Stomach (tissue), 8 donors: ENCODE measurements at regions not wholly inside any gene's neighbourhood (a gene's known extent, or its start where the extent isn't known, plus 50 kb on each side); places are given as distances from the start of the nearest gene placed in this dataset.

ENCODE experiments used
- DNase-seq, 2 donors: peaks; one replicate each; pipeline versions ENCODE4 v3.0.0 to v3.0.0-alpha.2; 2013 to 2019
- H3K27ac ChIP-seq, 5 donors: fragments of 200-600 bp in 4 of 5; sonication (generic) in 4 of 5; one replicate each; pipeline ENCODE4 v1.5.1; 2013 to 2019; ENCODE audit warnings: mild to moderate bottlenecking in 1 of 5, moderate library complexity in 1 of 5
- H3K27me3 ChIP-seq, 3 donors: fragments of 200-600 bp; sonication (generic); one replicate each; pipeline ENCODE4 v1.5.1; 2017 to 2019; ENCODE audit warnings: mixed run types in 1 of 3
- H3K36me3 ChIP-seq, 4 donors: fragments of 200-600 bp; sonication (generic); 1 replicate in 3 of 4; 2 replicates in 1 of 4; pipeline ENCODE4 v1.5.1; 2016 to 2019
- H3K4me1 ChIP-seq, 4 donors: fragments of 200-600 bp; sonication (generic); one replicate each; pipeline ENCODE4 v1.5.1; 2016 to 2019
- H3K4me3 ChIP-seq, 4 donors: fragments of 200-600 bp; sonication (generic) in 3 of 4; one replicate each; pipeline ENCODE4 v1.5.1; 2016 to 2019; ENCODE audit warnings: mild to moderate bottlenecking in 1 of 4
- H3K9me3 ChIP-seq, 4 donors: fragments of 200-600 bp; sonication (generic); one replicate each; pipeline ENCODE4 v1.5.1; 2016 to 2019
- CTCF ChIP-seq, 7 experiments: fragments of 450-650 bp in 4 of 7; fragments of 200-600 bp in 3 of 7; sonication (generic) in 3 of 7; IDR thresholded peaks; one replicate each; pipeline ENCODE4 v1.5.1; 2016 to 2019; ENCODE audit warnings: antibody characterized with exemption in 7 of 7, control low read depth in 2 of 7, mild to moderate bottlenecking in 1 of 7
- EP300 ChIP-seq: sonication (generic); formaldehyde crosslinking; IDR thresholded peaks from one replicate; pipeline ENCODE4 v1.6.1; 2017; ENCODE audit warnings: antibody characterized with exemption
- POLR2A ChIP-seq, 4 donors: fragments of 450-650 bp; IDR thresholded peaks; one replicate each; pipeline ENCODE4 v1.6.1; 2016; ENCODE audit warnings: antibody characterized with exemption in 4 of 4, control low read depth in 2 of 4, mild to moderate bottlenecking in 1 of 4, moderate library complexity in 1 of 4
- POLR2AphosphoS5 ChIP-seq, 3 donors: sonication (generic); formaldehyde crosslinking; IDR thresholded peaks; one replicate each; pipeline ENCODE4 v1.6.1; 2016; ENCODE audit warnings: antibody characterized with exemption in 3 of 3
- WGBS, 5 donors: extraction: QIAGEN DNeasy Blood & Tissue Kit in 3 of 5; methylation state at CpG; one replicate each; pipeline versions ENCODE4 v1.1.5 to v1.1.7; 2013 to 2018; 5-methylcytosine and 5-hydroxymethylcytosine counted together
- intact Hi-C: fragments of 100-400 bp; cut with DNase I; formaldehyde crosslinking; loops from one replicate; pipeline ENCODE4 v1.15.1; 2023; ENCODE audit warnings: low total_unique reads
- donor health status: healthy with polysubstance abuse.
- donor health status: Bipolar disorder and iron deficiency.
- donor health status: healthy.

- intact Hi-C loops = no loop called here
- 66 to 81% (median 66%) methylated on average over 4 of the region's 4 CpGs for WGBS, 5 donors
Measured at GRCh38 chr4:10315638-10316037, 141.6 kb downstream of the ZNF518B start.

GRCh38 chr4:10312568-10312967 lies 144.7 kb downstream of the ZNF518B start:
- 90 to 94% (median 91%) methylated on average over 3 of the region's 3 CpGs for WGBS, 5 donors
- Histone ChIP-seq H3K4me3 (no peak overlapping the region), H3K9me3 (no peaks in the 10 kb centered on the region), H3K4me1 (no peaks in the 10 kb centered on the region), H3K27me3 (no peaks in the 10 kb centered on the region), H3K27ac (no peak overlapping the region), H3K36me3 (no peaks in the 10 kb centered on the region)
- DNase-seq = no peak
- intact Hi-C loops = no loop called here
- TF ChIP-seq POLR2AphosphoS5 (IDR thresholded peaks at IDR 0.05) (no peak), POLR2A (IDR thresholded peaks at IDR 0.05) (no peak), EP300 (no peak), CTCF (IDR thresholded peaks at IDR 0.05) (no peak)

More at GRCh38 chr4:10315638-10316037, 141.6 kb downstream of the ZNF518B start:
- TF ChIP-seq EP300 = no peak
- TF ChIP-seq CTCF (IDR thresholded peaks at IDR 0.05) = no peak
- no peak for TF ChIP-seq POLR2A (IDR thresholded peaks at IDR 0.05)
- TF ChIP-seq POLR2AphosphoS5 (IDR thresholded peaks at IDR 0.05) = no peak
- H3K9me3 ChIP-seq = no peaks in the 10 kb centered on the region
- DNase-seq = no peak
- H3K27ac ChIP-seq = no peak overlapping the region
- no peaks in the 10 kb centered on the region for H3K36me3 ChIP-seq
- H3K4me1 ChIP-seq = no peaks in the 10 kb centered on the region
- no peaks in the 10 kb centered on the region for H3K27me3 ChIP-seq
- no peak overlapping the region for H3K4me3 ChIP-seq

- TF ChIP-seq POLR2AphosphoS5 (IDR thresholded peaks at IDR 0.05) = no peak
- TF ChIP-seq CTCF (IDR thresholded peaks at IDR 0.05) = no peak
- no peak for TF ChIP-seq EP300
- TF ChIP-seq POLR2A (IDR thresholded peaks at IDR 0.05) = no peak
- intact Hi-C loops = no loop called here
- H3K27me3 ChIP-seq = no peaks in the 10 kb centered on the region
- no peak for DNase-seq
- H3K9me3 ChIP-seq = no peaks in the 10 kb centered on the region
- no peak overlapping the region for H3K4me3 ChIP-seq
- 76 to 82% (median 80%) methylated on average over 4 of the region's 4 CpGs for WGBS, 5 donors
- no peaks in the 10 kb centered on the region for H3K36me3 ChIP-seq
- no peaks in the 10 kb centered on the region for H3K4me1 ChIP-seq
- H3K27ac ChIP-seq = no peak overlapping the region
Measured at GRCh38 chr4:10311939-10312338, 145.3 kb downstream of the ZNF518B start.

- no peaks in the 10 kb centered on the region for H3K27me3 ChIP-seq
- no peak overlapping the region for H3K4me3 ChIP-seq
- intact Hi-C loops = no loop called here
- H3K36me3 ChIP-seq = no peaks in the 10 kb centered on the region
- no peaks in the 10 kb centered on the region for H3K4me1 ChIP-seq
- TF ChIP-seq POLR2AphosphoS5 (IDR thresholded peaks at IDR 0.05) (no peak), EP300 (no peak)
- no peak for DNase-seq
- H3K27ac ChIP-seq = no peak overlapping the region
- no peaks in the 10 kb centered on the region for H3K9me3 ChIP-seq
Measured at GRCh38 chr4:10305816-10306215, 151.4 kb downstream of the ZNF518B start.

GRCh38 chr4:10303291-10303690 lies 153.9 kb downstream of the ZNF518B start:
- 83 to 93% (median 90%) methylated on average over 4 of the region's 4 CpGs for WGBS, 5 donors

More at GRCh38 chr4:10303291-10303690, 153.9 kb downstream of the ZNF518B start:
- Histone ChIP-seq H3K27ac (no peak overlapping the region), H3K27me3 (no peaks in the 10 kb centered on the region), H3K36me3 (no peaks in the 10 kb centered on the region), H3K4me1 (no peaks in the 10 kb centered on the region), H3K4me3 (no peak overlapping the region), H3K9me3 (no peaks in the 10 kb centered on the region)
- TF ChIP-seq POLR2AphosphoS5 (IDR thresholded peaks at IDR 0.05) = no peak
- no peak for TF ChIP-seq EP300
- TF ChIP-seq CTCF (IDR thresholded peaks at IDR 0.05) = no peak
- no peak for TF ChIP-seq POLR2A (IDR thresholded peaks at IDR 0.05)
- intact Hi-C loops = no loop called here
- no peak for DNase-seq
